ENCODE measurements at regions not wholly inside any gene's neighbourhood (a gene's known extent, or its start where the extent isn't known, plus 50 kb on each side); places are given as distances from the start of the nearest gene placed in this dataset.

DNA sequence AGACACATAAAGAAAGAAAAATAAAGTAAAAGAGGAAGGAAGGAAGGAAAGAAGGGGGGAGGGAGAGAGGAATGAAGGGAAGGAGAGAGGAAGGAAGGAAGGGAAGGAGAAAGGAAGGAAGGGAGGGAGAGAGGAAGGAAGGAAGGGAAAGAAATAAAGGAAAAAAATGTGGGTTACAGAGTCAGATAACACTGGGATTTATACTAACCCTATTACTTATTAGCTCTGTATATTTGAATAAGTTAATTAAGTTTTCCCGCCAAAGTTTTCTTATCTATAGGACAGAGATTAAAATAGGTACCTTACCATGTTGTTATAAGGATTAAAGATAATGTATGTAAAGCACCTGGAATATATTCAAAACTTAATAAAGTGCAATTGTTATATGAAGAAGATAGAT is 439.3 kb upstream of the KCNMB2 start:
- TF ChIP-seq, protein P1, sequence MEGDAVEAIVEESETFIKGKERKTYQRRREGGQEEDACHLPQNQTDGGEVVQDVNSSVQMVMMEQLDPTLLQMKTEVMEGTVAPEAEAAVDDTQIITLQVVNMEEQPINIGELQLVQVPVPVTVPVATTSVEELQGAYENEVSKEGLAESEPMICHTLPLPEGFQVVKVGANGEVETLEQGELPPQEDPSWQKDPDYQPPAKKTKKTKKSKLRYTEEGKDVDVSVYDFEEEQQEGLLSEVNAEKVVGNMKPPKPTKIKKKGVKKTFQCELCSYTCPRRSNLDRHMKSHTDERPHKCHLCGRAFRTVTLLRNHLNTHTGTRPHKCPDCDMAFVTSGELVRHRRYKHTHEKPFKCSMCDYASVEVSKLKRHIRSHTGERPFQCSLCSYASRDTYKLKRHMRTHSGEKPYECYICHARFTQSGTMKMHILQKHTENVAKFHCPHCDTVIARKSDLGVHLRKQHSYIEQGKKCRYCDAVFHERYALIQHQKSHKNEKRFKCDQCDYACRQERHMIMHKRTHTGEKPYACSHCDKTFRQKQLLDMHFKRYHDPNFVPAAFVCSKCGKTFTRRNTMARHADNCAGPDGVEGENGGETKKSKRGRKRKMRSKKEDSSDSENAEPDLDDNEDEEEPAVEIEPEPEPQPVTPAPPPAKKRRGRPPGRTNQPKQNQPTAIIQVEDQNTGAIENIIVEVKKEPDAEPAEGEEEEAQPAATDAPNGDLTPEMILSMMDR (IDR thresholded peaks at IDR 0.05; ENCODE audit: low read depth, low read length, missing input control): no peak
- TF ChIP-seq YY1 (IDR thresholded peaks at IDR 0.05): no peak
- TF ChIP-seq, protein P2, sequence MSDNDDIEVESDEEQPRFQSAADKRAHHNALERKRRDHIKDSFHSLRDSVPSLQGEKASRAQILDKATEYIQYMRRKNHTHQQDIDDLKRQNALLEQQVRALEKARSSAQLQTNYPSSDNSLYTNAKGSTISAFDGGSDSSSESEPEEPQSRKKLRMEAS (IDR thresholded peaks at IDR 0.05): no peak
- TF ChIP-seq TAF1 (conservative IDR thresholded peaks at IDR 0.05): no peak
- no peak for TF ChIP-seq RXRA (IDR thresholded peaks at IDR 0.05)
- TF ChIP-seq, protein P3, sequence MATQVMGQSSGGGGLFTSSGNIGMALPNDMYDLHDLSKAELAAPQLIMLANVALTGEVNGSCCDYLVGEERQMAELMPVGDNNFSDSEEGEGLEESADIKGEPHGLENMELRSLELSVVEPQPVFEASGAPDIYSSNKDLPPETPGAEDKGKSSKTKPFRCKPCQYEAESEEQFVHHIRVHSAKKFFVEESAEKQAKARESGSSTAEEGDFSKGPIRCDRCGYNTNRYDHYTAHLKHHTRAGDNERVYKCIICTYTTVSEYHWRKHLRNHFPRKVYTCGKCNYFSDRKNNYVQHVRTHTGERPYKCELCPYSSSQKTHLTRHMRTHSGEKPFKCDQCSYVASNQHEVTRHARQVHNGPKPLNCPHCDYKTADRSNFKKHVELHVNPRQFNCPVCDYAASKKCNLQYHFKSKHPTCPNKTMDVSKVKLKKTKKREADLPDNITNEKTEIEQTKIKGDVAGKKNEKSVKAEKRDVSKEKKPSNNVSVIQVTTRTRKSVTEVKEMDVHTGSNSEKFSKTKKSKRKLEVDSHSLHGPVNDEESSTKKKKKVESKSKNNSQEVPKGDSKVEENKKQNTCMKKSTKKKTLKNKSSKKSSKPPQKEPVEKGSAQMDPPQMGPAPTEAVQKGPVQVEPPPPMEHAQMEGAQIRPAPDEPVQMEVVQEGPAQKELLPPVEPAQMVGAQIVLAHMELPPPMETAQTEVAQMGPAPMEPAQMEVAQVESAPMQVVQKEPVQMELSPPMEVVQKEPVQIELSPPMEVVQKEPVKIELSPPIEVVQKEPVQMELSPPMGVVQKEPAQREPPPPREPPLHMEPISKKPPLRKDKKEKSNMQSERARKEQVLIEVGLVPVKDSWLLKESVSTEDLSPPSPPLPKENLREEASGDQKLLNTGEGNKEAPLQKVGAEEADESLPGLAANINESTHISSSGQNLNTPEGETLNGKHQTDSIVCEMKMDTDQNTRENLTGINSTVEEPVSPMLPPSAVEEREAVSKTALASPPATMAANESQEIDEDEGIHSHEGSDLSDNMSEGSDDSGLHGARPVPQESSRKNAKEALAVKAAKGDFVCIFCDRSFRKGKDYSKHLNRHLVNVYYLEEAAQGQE (IDR thresholded peaks at IDR 0.05): no peak
- TF ChIP-seq FOXA1 (IDR thresholded peaks at IDR 0.05): no peak
